GM12878 (cell line): ENCODE measurements at regions not wholly inside any gene's neighbourhood (a gene's known extent, or its start where the extent isn't known, plus 50 kb on each side); places are given as distances from the start of the nearest gene placed in this dataset.

Source experiments
- CTCF ChIP-seq, 3 experiments: IDR thresholded peaks in 2 of 3; conservative IDR thresholded peaks in 1 of 3; 2 replicates each; pipeline ENCODE4 v1.5.1; 2011; ENCODE audit warnings: low read depth in 3 of 3, low read length in 3 of 3, mild to moderate bottlenecking in 3 of 3, control low read depth in 2 of 3, moderate library complexity in 2 of 3, inconsistent platforms in 1 of 3, mixed read lengths in 1 of 3; ENCODE audit not compliant: control insufficient read depth in 2 of 3, insufficient read depth in 1 of 3; ENCODE audit errors: extremely low read depth in 1 of 3
- FOXM1 ChIP-seq: IDR thresholded peaks from 2 replicates; pipeline ENCODE4 v1.6.1; 2012; ENCODE audit warnings: low read depth, mild to moderate bottlenecking, inconsistent platforms, low read length, moderate library complexity
- MLLT1 ChIP-seq: fragments of 450-650 bp; IDR thresholded peaks from 2 replicates; pipeline ENCODE4 v1.6.1; 2016; ENCODE audit warnings: mild to moderate bottlenecking
- NFIC ChIP-seq: IDR thresholded peaks from 2 replicates; pipeline ENCODE4 v1.6.1; 2012; ENCODE audit warnings: low read depth, mild to moderate bottlenecking, inconsistent platforms, low read length, moderate library complexity

- no peak for TF ChIP-seq CTCF (IDR thresholded peaks at IDR 0.05 in 2 of 3, conservative IDR thresholded peaks at IDR 0.05 in 1 of 3; ENCODE audit: control insufficient read depth in 2 of 3, extremely low read depth in 1 of 3, insufficient read depth in 1 of 3, low read depth in 3 of 3, low read length in 3 of 3)
- TF ChIP-seq MLLT1 = no peak
- no peak for TF ChIP-seq NFIC
- no peak for TF ChIP-seq FOXM1
Measured at GRCh38 chr17:53588317-53588716, 234.4 kb upstream of the KIF2B start.
